Sigmoid colon (tissue), 4 donors: ENCODE measurements at regions not wholly inside any gene's neighbourhood (a gene's known extent, or its start where the extent isn't known, plus 50 kb on each side); places are given as distances from the start of the nearest gene placed in this dataset.

ENCODE experiments used
- EP300 ChIP-seq, 4 donors: sonication (generic); formaldehyde crosslinking; IDR thresholded peaks; one replicate each; pipeline ENCODE4 v1.6.1; 2017; ENCODE audit warnings: antibody characterized with exemption in 4 of 4
- POLR2A ChIP-seq, 2 donors: fragments of 450-650 bp; IDR thresholded peaks; one replicate each; pipeline ENCODE4 v1.6.1; 2016; ENCODE audit warnings: antibody characterized with exemption in 2 of 2, mild to moderate bottlenecking in 2 of 2, moderate library complexity in 2 of 2
- TF ChIP-seq, protein P1 (sequence below), 4 experiments: fragments of 450-650 bp in 3 of 4; fragments of 200-600 bp in 1 of 4; IDR thresholded peaks; one replicate each; pipeline ENCODE4 v1.5.1; 2016 to 2019; ENCODE audit warnings: antibody characterized with exemption in 4 of 4, mild to moderate bottlenecking in 3 of 4, moderate library complexity in 2 of 4

DNA sequence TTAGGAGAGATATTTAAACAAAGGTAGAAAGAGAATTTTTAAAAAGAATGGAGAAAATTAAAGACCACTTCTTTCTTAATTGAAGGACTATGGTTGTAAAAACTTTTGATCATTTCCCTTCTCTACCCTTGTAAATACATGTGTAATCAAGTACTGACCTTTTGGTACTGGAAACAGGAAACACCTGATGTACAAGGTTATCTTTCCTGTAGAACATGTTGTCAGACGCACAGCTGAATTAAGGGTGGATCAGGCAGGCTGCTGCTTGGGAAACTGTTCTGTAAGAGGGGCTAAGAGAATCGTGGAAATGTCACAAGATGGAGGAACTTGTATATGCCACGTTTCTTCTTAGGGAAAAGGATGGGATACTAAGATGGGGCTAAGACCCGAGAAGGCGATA, 341.6 kb downstream of the ZNF608 start:
- no peak for TF ChIP-seq EP300 (IDR thresholded peaks at IDR 0.05)
- TF ChIP-seq POLR2A (IDR thresholded peaks at IDR 0.05): no peak
- TF ChIP-seq, protein P1, sequence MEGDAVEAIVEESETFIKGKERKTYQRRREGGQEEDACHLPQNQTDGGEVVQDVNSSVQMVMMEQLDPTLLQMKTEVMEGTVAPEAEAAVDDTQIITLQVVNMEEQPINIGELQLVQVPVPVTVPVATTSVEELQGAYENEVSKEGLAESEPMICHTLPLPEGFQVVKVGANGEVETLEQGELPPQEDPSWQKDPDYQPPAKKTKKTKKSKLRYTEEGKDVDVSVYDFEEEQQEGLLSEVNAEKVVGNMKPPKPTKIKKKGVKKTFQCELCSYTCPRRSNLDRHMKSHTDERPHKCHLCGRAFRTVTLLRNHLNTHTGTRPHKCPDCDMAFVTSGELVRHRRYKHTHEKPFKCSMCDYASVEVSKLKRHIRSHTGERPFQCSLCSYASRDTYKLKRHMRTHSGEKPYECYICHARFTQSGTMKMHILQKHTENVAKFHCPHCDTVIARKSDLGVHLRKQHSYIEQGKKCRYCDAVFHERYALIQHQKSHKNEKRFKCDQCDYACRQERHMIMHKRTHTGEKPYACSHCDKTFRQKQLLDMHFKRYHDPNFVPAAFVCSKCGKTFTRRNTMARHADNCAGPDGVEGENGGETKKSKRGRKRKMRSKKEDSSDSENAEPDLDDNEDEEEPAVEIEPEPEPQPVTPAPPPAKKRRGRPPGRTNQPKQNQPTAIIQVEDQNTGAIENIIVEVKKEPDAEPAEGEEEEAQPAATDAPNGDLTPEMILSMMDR (IDR thresholded peaks at IDR 0.05): no peak
